ENCODE measurements at regions not wholly inside any gene's neighbourhood (a gene's known extent, or its start where the extent isn't known, plus 50 kb on each side); places are given as distances from the start of the nearest gene placed in this dataset.
"Not testable (repeated sequence)": the region's sequence is repeated elsewhere in the genome, so short reads cannot be mapped to it uniquely, and the experiment has no call there.

GRCh38 chr5:126054577-126055347 is 368.4 kb upstream of the GRAMD2B start:
- DNase-seq (ENCODE audit: low read depth) = no peak

GRCh38 chr5:126055348-126055729 is 367.9 kb upstream of the GRAMD2B start:
- DNase-seq (ENCODE audit: low read depth) = no peak

- DNase-seq (ENCODE audit: low read depth) = no peak
These were observed 366.9 kb upstream of the GRAMD2B start for GRCh38 chr5:126056352-126056751.

- DNase-seq (ENCODE audit: low read depth) = no peak
These were observed 366.2 kb upstream of the GRAMD2B start for GRCh38 chr5:126056851-126057622.

- DNase-seq (ENCODE audit: low read depth) = not testable (repeated sequence)
These were observed 364.8 kb upstream of the GRAMD2B start for GRCh38 chr5:126058392-126058791.

GRCh38 chr5:126062398-126063221 is 360.6 kb upstream of the GRAMD2B start:
- no peak for DNase-seq (ENCODE audit: low read depth)

- DNase-seq (ENCODE audit: low read depth) = no peak
These were observed 358.1 kb upstream of the GRAMD2B start for GRCh38 chr5:126065061-126065460.

- DNase-seq (ENCODE audit: low read depth) = no peak
These were observed 356.4 kb upstream of the GRAMD2B start for GRCh38 chr5:126066836-126067235.

GRCh38 chr5:126067404-126067803 is 355.8 kb upstream of the GRAMD2B start:
- no peak for DNase-seq (ENCODE audit: low read depth)

GRCh38 chr5:126069329-126069728 is 353.9 kb upstream of the GRAMD2B start:
- DNase-seq (ENCODE audit: low read depth) = no peak

GRCh38 chr5:126070481-126070880 is 352.7 kb upstream of the GRAMD2B start:
- DNase-seq (ENCODE audit: low read depth) = no peak

- no peak for DNase-seq (ENCODE audit: low read depth)
These were observed 348.7 kb upstream of the GRAMD2B start for GRCh38 chr5:126074538-126074937.

- DNase-seq (ENCODE audit: low read depth) = no peak
These were observed 343.9 kb upstream of the GRAMD2B start for GRCh38 chr5:126079266-126079665.

- DNase-seq (ENCODE audit: low read depth) = no peak
These were observed 342.0 kb upstream of the GRAMD2B start for GRCh38 chr5:126081209-126081608.

- no peak for DNase-seq (ENCODE audit: low read depth)
These were observed 330.2 kb upstream of the GRAMD2B start for GRCh38 chr5:126093041-126093440.

GRCh38 chr5:126093718-126094117 is 329.5 kb upstream of the GRAMD2B start:
- no peak for DNase-seq (ENCODE audit: low read depth)

- DNase-seq (ENCODE audit: low read depth) = no peak
These were observed 328.2 kb upstream of the GRAMD2B start for GRCh38 chr5:126094991-126095390.

GRCh38 chr5:126096442-126097006 is 326.7 kb upstream of the GRAMD2B start:
- DNase-seq (ENCODE audit: low read depth) = no peak

- DNase-seq (ENCODE audit: low read depth) = no peak
These were observed 325.3 kb upstream of the GRAMD2B start for GRCh38 chr5:126097876-126098275.

- DNase-seq (ENCODE audit: low read depth) = no peak
These were observed 324.7 kb upstream of the GRAMD2B start for GRCh38 chr5:126098330-126099017.

GRCh38 chr5:126099077-126099476 is 324.1 kb upstream of the GRAMD2B start:
- no peak for DNase-seq (ENCODE audit: low read depth)

GRCh38 chr5:126100767-126101166 is 322.4 kb upstream of the GRAMD2B start:
- DNase-seq (ENCODE audit: low read depth) = no peak

All from activated T-helper 9 cell treated with anti-CD3 and anti-CD28 coated beads, Interleukin-2, amount 50 U/mL, for 16 hours (primary cell).